Superior temporal gyrus (tissue), 1 donor: ENCODE measurements at regions not wholly inside any gene's neighbourhood (a gene's known extent, or its start where the extent isn't known, plus 50 kb on each side); places are given as distances from the start of the nearest gene placed in this dataset.
"Not testable (repeated sequence)": the region's sequence is repeated elsewhere in the genome, so short reads cannot be mapped to it uniquely, and the experiment has no call there.

Source experiments
- DNase-seq: peaks from one replicate; pipeline ENCODE4 v3.0.0-alpha.2; 2016; ENCODE audit errors: extremely low spot score

- DNase-seq, result no peak
Observed at GRCh38 chr4:27931584-27931983, 1070.9 kb downstream of the STIM2 start.

GRCh38 chr4:27934871-27935270, 1074.2 kb downstream of the STIM2 start:
- DNase-seq, result no peak

GRCh38 chr4:27946799-27947198, 1086.2 kb downstream of the STIM2 start:
- no peak for DNase-seq

GRCh38 chr4:27947302-27947701, 1086.7 kb downstream of the STIM2 start:
- DNase-seq, result no peak

- DNase-seq, result no peak
Observed at GRCh38 chr4:27964095-27964494, 1103.5 kb downstream of the STIM2 start.

GRCh38 chr4:27966664-27967063, 1106.0 kb downstream of the STIM2 start:
- no peak for DNase-seq

GRCh38 chr4:27973056-27973455, 1112.4 kb downstream of the STIM2 start:
- DNase-seq, result no peak

GRCh38 chr4:27973700-27974099, 1113.1 kb downstream of the STIM2 start:
- no peak for DNase-seq

GRCh38 chr4:27974339-27974738, 1113.7 kb downstream of the STIM2 start:
- DNase-seq, result no peak

GRCh38 chr4:27974881-27975280, 1114.2 kb downstream of the STIM2 start:
- DNase-seq, result not testable (repeated sequence)

- not testable (repeated sequence) for DNase-seq
Observed at GRCh38 chr4:27978427-27979109, 1117.9 kb downstream of the STIM2 start.

GRCh38 chr4:27985522-27985921, 1124.9 kb downstream of the STIM2 start:
- DNase-seq, result no peak

GRCh38 chr4:27986476-27986875, 1125.8 kb downstream of the STIM2 start:
- no peak for DNase-seq

- no peak for DNase-seq
Observed at GRCh38 chr4:28001698-28002097, 1141.1 kb downstream of the STIM2 start.

- no peak for DNase-seq
Observed at GRCh38 chr4:28004520-28004919, 1143.9 kb downstream of the STIM2 start.

GRCh38 chr4:28006021-28006420, 1145.4 kb downstream of the STIM2 start:
- no peak for DNase-seq

GRCh38 chr4:28007693-28008092, 1147.1 kb downstream of the STIM2 start:
- peak; percentile 79 for DNase-seq

GRCh38 chr4:28009541-28009940, 1148.9 kb downstream of the STIM2 start:
- DNase-seq, result no peak

GRCh38 chr4:28010577-28011240, 1150.1 kb downstream of the STIM2 start:
- no peak for DNase-seq

GRCh38 chr4:28014469-28014868, 1153.8 kb downstream of the STIM2 start:
- no peak for DNase-seq

- no peak for DNase-seq
Observed at GRCh38 chr4:28015996-28016395, 1155.4 kb downstream of the STIM2 start.

GRCh38 chr4:28038253-28038652, 1177.6 kb downstream of the STIM2 start:
- DNase-seq, result not testable (repeated sequence)

GRCh38 chr4:28062562-28062961, 1201.9 kb downstream of the STIM2 start:
- DNase-seq, result no peak
